ENCODE measurements at regions not wholly inside any gene's neighbourhood (a gene's known extent, or its start where the extent isn't known, plus 50 kb on each side); places are given as distances from the start of the nearest gene placed in this dataset.

DNA sequence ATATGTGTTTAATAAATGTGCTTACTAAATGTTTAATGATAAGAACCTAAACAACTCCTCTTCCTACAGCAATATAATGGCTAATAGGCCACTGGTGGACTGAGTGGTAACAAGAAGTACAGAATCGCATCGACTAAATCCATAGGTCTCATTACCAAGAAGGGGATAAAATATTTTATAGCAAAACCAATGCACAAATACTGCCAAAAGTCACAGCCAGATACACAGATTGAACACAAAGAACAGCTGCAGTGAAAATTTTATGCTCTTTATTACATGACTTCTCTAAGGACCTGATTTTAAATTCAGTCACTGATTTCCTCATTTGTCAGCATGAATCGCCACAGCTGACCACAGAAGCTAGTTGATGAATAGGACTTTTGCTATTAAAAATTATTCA is 285.4 kb downstream of the DHX15 start:
- Histone ChIP-seq H3K27me3 (no peaks in the 10 kb centered on the region), H3K4me3 (no peak overlapping the region), H3K4me1 (replicated peaks in 1 of 2) (no peaks in the 10 kb centered on the region), H3K27ac (no peak overlapping the region), H3K9me3 (replicated peaks in 1 of 3) (no peaks in the 10 kb centered on the region), H3K36me3 (replicated peaks in 1 of 2) (no peaks in the 10 kb centered on the region)
- no peak for DNase-seq
- intact Hi-C loops (cut with DNase I), result no loop called here
- TF ChIP-seq, protein P1, sequence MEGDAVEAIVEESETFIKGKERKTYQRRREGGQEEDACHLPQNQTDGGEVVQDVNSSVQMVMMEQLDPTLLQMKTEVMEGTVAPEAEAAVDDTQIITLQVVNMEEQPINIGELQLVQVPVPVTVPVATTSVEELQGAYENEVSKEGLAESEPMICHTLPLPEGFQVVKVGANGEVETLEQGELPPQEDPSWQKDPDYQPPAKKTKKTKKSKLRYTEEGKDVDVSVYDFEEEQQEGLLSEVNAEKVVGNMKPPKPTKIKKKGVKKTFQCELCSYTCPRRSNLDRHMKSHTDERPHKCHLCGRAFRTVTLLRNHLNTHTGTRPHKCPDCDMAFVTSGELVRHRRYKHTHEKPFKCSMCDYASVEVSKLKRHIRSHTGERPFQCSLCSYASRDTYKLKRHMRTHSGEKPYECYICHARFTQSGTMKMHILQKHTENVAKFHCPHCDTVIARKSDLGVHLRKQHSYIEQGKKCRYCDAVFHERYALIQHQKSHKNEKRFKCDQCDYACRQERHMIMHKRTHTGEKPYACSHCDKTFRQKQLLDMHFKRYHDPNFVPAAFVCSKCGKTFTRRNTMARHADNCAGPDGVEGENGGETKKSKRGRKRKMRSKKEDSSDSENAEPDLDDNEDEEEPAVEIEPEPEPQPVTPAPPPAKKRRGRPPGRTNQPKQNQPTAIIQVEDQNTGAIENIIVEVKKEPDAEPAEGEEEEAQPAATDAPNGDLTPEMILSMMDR (IDR thresholded peaks at IDR 0.05), result no peak
- TF ChIP-seq POLR2A (IDR thresholded peaks at IDR 0.05), result no peak
- WGBS, 4 donors, result 76 to 87% (median 85%) methylated on average over 3 of the region's 3 CpGs

DNA sequence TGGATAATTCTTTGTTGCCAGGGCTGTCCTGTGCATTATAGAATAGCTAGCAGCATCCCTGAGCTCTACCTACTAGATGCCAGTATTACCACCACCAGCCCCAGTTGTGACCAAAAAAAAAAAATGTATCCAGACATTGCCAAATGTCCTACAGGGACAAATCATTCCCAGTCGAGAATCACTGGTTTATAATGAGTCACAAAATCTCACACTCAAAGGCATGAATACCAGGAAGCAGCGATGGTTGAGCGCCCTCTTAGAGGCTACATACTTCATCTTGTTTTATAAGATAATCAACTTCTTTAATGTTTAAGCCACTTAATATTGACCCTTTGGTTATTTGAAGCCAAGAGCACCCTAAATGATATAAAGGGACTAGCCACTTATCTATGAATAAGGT is 297.3 kb downstream of the DHX15 start:
- Histone ChIP-seq H3K27ac (no peak overlapping the region), H3K4me3 (no peak overlapping the region), H3K4me1 (replicated peaks in 1 of 2) (no peaks in the 10 kb centered on the region), H3K36me3 (replicated peaks in 1 of 2) (no peaks in the 10 kb centered on the region), H3K9me3 (replicated peaks in 1 of 3) (no peaks in the 10 kb centered on the region), H3K27me3 (no peaks in the 10 kb centered on the region)
- intact Hi-C loops (cut with DNase I), result no loop called here
- no peak for DNase-seq
- TF ChIP-seq POLR2A (IDR thresholded peaks at IDR 0.05), result no peak
- TF ChIP-seq, protein P1 (IDR thresholded peaks at IDR 0.05), result no peak
- 76 to 81% (median 80%) methylated on average over 3 of the region's 3 CpGs for WGBS, 4 donors

DNA sequence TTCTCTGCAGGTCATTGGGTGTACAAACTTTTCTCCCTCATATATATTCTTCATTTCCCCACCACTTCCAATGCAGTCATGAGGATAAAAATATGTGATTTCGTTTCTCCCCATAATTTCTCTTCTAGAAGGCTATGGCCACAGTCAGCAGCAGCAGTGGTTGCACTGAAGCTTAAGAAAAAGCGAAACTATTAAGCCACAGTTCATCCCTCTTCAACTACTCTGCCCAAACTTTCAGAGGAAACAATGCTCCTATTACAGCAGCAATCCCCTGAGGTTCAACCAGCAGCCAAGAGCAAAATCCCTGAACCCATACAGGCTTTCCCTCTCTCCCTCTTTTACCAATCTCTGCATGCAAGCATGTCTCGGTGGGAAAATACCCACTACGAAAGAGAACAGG is 298.6 kb downstream of the DHX15 start:
- Histone ChIP-seq H3K27me3 (no peaks in the 10 kb centered on the region), H3K36me3 (replicated peaks in 1 of 2) (no peaks in the 10 kb centered on the region), H3K4me3 (no peak overlapping the region), H3K4me1 (replicated peaks in 1 of 2) (no peaks in the 10 kb centered on the region), H3K27ac (no peak overlapping the region), H3K9me3 (replicated peaks in 1 of 3) (no peaks in the 10 kb centered on the region)
- WGBS, 4 donors, result 61 to 68% (median 64%) methylated on average over 4 of the region's 4 CpGs
- DNase-seq, result no peak
- TF ChIP-seq POLR2A (IDR thresholded peaks at IDR 0.05), result no peak
- TF ChIP-seq, protein P1 (IDR thresholded peaks at IDR 0.05), result no peak
- intact Hi-C loops (cut with DNase I), result no loop called here

DNA sequence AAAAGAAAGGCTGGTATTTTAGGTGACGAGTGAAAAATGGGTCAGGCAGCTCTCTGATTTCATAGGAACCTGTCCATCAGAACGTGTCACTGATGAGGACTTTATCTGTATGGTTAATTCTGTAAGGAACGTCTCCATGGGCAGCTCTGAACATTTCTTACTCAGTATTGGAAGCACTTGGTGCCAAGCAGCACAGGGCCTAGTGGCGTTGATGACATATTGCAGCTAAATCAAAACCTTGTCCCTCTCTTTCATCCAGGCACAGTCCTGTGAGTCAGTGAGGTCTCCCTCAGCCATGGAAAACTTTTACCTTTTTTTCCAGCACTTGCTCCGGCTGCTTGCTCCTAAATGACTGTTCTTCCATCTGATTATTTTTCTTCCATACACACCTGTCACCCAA is 301.9 kb downstream of the DHX15 start:
- Histone ChIP-seq H3K4me3 (no peak overlapping the region), H3K27me3 (no peaks in the 10 kb centered on the region), H3K27ac (no peak overlapping the region), H3K9me3 (replicated peaks in 1 of 3) (no peaks in the 10 kb centered on the region), H3K36me3 (replicated peaks in 1 of 2) (no peaks in the 10 kb centered on the region), H3K4me1 (replicated peaks in 1 of 2) (no peaks in the 10 kb centered on the region)
- intact Hi-C loops (cut with DNase I), result no loop called here
- WGBS, 4 donors, result 68 to 75% (median 73%) methylated on average over 5 of the region's 5 CpGs
- DNase-seq, result no peak
- no peak for TF ChIP-seq POLR2A (IDR thresholded peaks at IDR 0.05)
- TF ChIP-seq, protein P1 (IDR thresholded peaks at IDR 0.05), result no peak
